Skin epidermis (tissue), 12 donors: ENCODE measurements at regions not wholly inside any gene's neighbourhood (a gene's known extent, or its start where the extent isn't known, plus 50 kb on each side); places are given as distances from the start of the nearest gene placed in this dataset.

Source experiments
- H3K27ac ChIP-seq, 21 experiments: fragments of 200-600 bp; sonication (generic) in 11 of 21; one replicate each; pipeline ENCODE4 v1.5.0; 2020; ENCODE audit warnings: mild to moderate bottlenecking in 3 of 21, inconsistent platforms in 2 of 21, moderate library complexity in 2 of 21
- H3K4me3 ChIP-seq, 7 experiments: fragments of 200-600 bp; sonication (generic) in 2 of 7; one replicate each; pipeline ENCODE4 v1.5.0; 2020; ENCODE audit warnings: inconsistent platforms in 2 of 7, mild to moderate bottlenecking in 2 of 7, moderate library complexity in 1 of 7

- Histone ChIP-seq H3K27ac (no peak overlapping the region), H3K4me3 (no peak overlapping the region)
Observed at GRCh38 chr17:62884781-62885180, 76.7 kb upstream of the MARCHF10 start.

DNA sequence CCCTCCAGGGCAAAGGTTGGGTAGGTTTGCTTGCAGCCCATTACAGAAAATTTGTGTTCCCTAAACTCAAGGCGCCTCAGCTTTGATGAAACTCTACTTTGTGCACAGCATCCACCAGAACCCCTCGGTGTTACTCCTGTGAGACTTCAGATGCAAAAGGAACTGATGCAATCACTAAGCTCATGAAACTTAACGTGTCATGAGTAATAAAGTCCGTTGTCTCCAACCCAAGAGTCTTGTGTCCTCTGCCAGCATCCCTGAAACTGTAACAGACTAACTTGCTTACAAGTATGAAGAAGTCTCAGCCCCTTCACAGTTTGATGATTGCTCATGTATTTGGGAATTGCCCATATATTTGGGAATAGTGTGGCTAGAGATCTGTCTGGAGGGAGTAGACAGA is 74.8 kb upstream of the MARCHF10 start:
- H3K27ac ChIP-seq, result peak overlapping the region in 1 of 21 experiments; percentile 34

GRCh38 chr17:62882284-62882683 is 74.2 kb upstream of the MARCHF10 start:
- Histone ChIP-seq H3K4me3 (no peak overlapping the region), H3K27ac (peak overlapping the region in 1 of 21 experiments; percentile 34)

More for the DNA sequence above, 74.8 kb upstream of the MARCHF10 start:
- no peak overlapping the region for H3K4me3 ChIP-seq

DNA sequence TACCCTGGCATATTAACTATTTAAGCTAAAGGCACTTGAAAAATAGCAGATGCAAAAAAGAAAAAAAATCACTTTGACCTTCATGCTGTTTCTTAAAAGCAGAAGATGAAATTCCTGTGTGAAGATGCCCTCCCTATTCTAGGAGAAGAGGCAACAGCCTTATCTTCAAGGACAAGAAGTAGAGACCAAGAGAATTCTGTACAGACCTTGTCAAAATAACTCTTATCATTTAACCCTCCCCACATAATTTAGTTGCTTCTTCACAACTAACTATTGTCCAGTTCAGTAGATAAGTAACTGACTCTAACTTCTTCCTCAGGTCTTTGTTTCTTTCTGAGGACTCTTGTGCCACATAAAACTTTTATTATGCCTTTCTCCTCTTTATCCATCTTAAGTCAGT is 72.0 kb upstream of the MARCHF10 start:
- no peak overlapping the region for H3K27ac ChIP-seq
- H3K4me3 ChIP-seq, result no peak overlapping the region

DNA sequence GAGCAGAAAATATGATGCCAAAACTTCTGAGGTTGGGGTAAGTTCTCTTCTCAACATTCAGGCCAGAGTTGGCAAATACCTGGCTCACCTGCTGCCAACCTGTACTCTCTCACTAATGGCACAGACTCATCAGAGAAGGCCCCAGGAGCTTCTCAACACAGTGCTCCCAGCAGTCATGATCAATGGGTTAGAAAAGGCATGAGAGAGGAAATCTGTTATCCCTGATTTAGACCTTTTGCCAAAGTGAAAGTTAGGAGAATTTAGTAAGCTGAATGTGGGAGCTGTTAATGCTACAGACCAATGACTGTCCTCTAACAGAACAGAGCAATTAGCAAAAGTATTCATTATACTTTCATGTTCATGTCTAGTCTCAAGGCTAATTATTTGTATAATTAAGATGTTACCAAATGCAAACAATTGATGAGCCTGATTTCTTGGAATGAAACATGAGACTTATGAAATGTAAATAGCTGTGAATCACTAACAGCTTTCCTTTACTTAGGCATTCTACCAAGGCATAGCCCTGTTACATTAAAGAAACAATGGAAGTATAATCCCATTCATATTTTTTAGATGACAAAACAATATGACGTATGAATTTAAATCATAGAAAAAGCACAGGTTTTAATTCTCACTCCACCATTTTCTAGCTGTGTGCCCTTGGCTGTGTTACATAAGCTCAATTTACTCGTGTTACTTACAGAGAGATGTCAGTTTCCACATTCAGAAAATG is 68.7 kb upstream of the MARCHF10 start:
- Histone ChIP-seq H3K27ac (peak overlapping the region in 1 of 21 experiments; percentile 2), H3K4me3 (no peak overlapping the region)

- no peak overlapping the region for H3K4me3 ChIP-seq
- peak overlapping the region in 1 of 21 experiments; percentile 2 for H3K27ac ChIP-seq
Observed at GRCh38 chr17:62876063-62876462, 67.9 kb upstream of the MARCHF10 start.

GRCh38 chr17:62875296-62875695 is 67.2 kb upstream of the MARCHF10 start:
- H3K27ac ChIP-seq, result no peak overlapping the region

GRCh38 chr17:62871291-62871690 is 63.2 kb upstream of the MARCHF10 start:
- no peak overlapping the region for H3K27ac ChIP-seq

More at GRCh38 chr17:62875296-62875695, 67.2 kb upstream of the MARCHF10 start:
- H3K4me3 ChIP-seq, result no peak overlapping the region

GRCh38 chr17:62870552-62870971 is 62.4 kb upstream of the MARCHF10 start:
- Histone ChIP-seq H3K27ac (peak overlapping the region in 3 of 21 experiments; percentile 11 to 44 (median 39)), H3K4me3 (no peak overlapping the region)

More at GRCh38 chr17:62871291-62871690, 63.2 kb upstream of the MARCHF10 start:
- H3K4me3 ChIP-seq, result no peak overlapping the region

DNA sequence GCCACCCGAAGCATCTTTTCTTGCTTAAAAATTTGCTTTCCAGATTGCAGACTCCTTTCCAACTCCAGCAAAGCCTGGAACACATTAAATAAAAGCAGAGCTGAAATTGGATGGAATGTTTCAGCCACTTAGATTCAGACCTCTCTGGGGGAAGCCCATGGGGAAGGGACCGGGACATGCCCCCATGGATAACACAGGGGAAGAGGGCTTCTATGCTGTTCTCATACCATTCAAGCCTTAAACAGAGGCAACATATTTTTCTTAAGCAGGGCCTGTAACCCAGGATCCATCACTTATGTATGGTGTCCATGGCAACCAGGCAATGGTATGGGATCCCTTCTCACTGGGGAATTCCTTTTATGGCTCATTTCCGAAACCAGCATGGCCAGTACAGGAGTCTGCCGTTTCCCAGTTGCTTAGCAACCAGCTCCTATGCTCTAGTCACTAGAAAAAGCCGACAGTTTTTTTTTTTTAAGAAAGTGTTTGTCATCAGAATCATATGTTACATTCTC is 62.0 kb upstream of the MARCHF10 start:
- Histone ChIP-seq H3K4me3 (no peak overlapping the region), H3K27ac (peak overlapping the region in 3 of 21 experiments; percentile 8 to 39 (median 11))

- H3K4me3 ChIP-seq, result no peak overlapping the region
- no peak overlapping the region for H3K27ac ChIP-seq
Observed at GRCh38 chr17:62868723-62869122, 60.6 kb upstream of the MARCHF10 start.

DNA sequence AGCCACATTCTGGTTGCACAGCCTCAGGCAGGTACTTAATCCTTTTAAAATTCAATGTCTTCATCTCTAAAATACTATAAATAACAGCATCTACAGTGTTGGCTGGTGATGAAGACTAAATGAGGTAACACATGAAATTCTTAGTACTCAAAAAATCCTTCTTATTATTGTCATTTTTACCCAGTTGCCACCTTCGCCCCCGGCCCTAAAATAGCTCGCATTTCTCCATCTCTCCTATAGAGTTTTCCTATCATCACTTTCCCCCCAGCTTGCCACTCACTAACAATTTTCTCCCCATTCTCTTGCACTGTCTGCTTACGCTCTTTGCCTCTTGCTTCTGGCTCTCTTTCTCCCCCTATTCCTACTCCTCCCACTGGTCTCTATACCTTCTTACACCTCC is 59.9 kb upstream of the MARCHF10 start:
- no peak overlapping the region for H3K27ac ChIP-seq
- no peak overlapping the region for H3K4me3 ChIP-seq

GRCh38 chr17:62867303-62867702 is 59.2 kb upstream of the MARCHF10 start:
- no peak overlapping the region for H3K4me3 ChIP-seq
- H3K27ac ChIP-seq, result no peak overlapping the region

DNA sequence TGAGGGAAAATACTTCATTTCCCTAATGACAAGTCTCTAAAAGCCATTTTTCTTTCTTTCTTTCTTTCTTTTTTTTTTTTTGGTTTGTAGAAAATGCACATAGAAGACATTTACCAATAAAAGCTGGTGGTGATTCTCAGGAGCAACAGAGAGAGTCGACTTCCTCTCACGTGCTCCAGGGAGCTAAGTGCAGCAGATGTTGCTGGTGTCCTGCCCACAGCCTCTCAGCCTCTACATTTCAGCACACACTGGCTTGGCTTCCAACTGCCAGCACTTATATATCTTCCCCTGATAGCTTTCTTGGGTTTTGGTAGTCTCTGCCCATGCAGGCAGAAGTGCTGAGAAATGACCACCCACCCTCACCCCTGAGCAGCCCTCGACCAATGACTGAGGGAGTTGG is 58.4 kb upstream of the MARCHF10 start:
- Histone ChIP-seq H3K27ac (no peak overlapping the region), H3K4me3 (no peak overlapping the region)

DNA sequence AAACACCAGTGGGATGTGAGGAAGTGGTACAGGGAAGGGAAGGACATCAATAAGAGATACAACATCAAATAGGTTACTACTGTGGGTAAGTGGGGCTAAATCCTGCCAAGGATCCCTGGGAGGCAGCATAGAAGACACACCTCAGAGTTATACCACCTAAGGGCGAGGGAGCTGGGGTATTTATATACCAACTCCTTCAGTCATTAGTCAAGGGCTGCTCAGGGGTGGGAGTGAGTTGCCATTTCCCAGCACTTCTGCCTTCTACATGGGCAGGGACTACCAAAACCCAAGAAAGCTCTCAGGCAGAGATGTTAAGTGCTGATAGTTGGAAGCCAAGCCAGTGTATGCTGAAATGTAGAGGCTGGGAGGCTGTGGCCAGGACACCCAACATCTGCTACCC is 57.5 kb upstream of the MARCHF10 start:
- no peak overlapping the region for H3K27ac ChIP-seq
- no peak overlapping the region for H3K4me3 ChIP-seq

GRCh38 chr17:62862251-62862650 is 54.1 kb upstream of the MARCHF10 start:
- Histone ChIP-seq H3K4me3 (no peak overlapping the region), H3K27ac (no peak overlapping the region)

- no peak overlapping the region for H3K4me3 ChIP-seq
- peak overlapping the region in 5 of 21 experiments; percentile 2 to 53 (median 14) for H3K27ac ChIP-seq
Observed at GRCh38 chr17:62860962-62861873, 53.1 kb upstream of the MARCHF10 start.

GRCh38 chr17:62859146-62859545 is 51.0 kb upstream of the MARCHF10 start:
- H3K27ac ChIP-seq, result peak overlapping the region in 1 of 21 experiments; percentile 16
- H3K4me3 ChIP-seq, result no peak overlapping the region
